Activated CD4-positive, alpha-beta T cell treated with anti-CD3 and anti-CD28 coated beads, Interleukin-2, amount 10 ng/mL, durations not matched to agents 24 days and 14 days (primary cell): ENCODE measurements at regions not wholly inside any gene's neighbourhood (a gene's known extent, or its start where the extent isn't known, plus 50 kb on each side); places are given as distances from the start of the nearest gene placed in this dataset.

Source experiments
- DNase-seq: peaks from one replicate; pipeline ENCODE4 v3.0.0; 2022
- H3K27ac Mint-ChIP-seq: one replicate; pipeline ENCODE4 v1.8.0; 2022; ENCODE audit warnings: mild to moderate bottlenecking, mixed read lengths
- H3K27me3 Mint-ChIP-seq: one replicate; pipeline ENCODE4 v1.8.0; 2022; ENCODE audit warnings: mixed read lengths
- H3K36me3 Mint-ChIP-seq: one replicate; pipeline ENCODE4 v1.8.0; 2022; ENCODE audit warnings: low read depth, mild to moderate bottlenecking, mixed read lengths
- H3K4me1 Mint-ChIP-seq: one replicate; pipeline ENCODE4 v1.8.0; 2021; ENCODE audit warnings: mixed read lengths
- H3K4me3 Mint-ChIP-seq: one replicate; pipeline ENCODE4 v1.8.0; 2022; ENCODE audit warnings: mild to moderate bottlenecking, moderate library complexity, mixed read lengths
- H3K9me3 Mint-ChIP-seq: one replicate; pipeline ENCODE4 v1.8.0; 2021; ENCODE audit warnings: mixed read lengths
- intact Hi-C: fragments of 100-400 bp; cut with micrococcal nuclease; formaldehyde crosslinking; loops from one replicate; pipeline ENCODE4 v1.15.1; 2023

DNA sequence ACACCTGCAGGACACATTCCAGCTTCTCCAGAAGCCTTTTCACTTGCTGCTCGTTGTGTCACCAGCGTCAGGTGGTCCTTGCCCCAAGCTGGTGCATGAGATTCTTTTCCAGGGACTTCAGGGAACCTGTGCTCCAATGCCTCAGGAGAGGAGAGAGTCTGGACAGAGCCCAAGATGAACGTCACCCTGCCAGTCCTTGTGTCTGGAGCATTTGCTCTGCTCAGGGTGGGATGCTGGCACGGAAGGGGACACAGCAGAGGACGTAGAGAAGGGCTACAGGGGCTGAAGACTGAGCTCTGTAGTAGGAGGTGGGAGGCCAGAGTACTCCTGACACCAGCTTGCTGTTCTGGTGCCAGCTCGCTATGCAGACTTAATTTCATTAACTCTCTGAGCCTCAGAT is 262.1 kb downstream of the XXYLT1 start:
- no peaks in the 10 kb centered on the region for H3K4me1 Mint-ChIP-seq
- DNase-seq: no peak
- no peaks in the 10 kb centered on the region for H3K9me3 Mint-ChIP-seq
- H3K27me3 Mint-ChIP-seq: peaks cover 4% of the 10 kb centered on the region
- H3K36me3 Mint-ChIP-seq: no peaks in the 10 kb centered on the region
- no peak overlapping the region for H3K4me3 Mint-ChIP-seq
- intact Hi-C loops: no loop called here
- no peak overlapping the region for H3K27ac Mint-ChIP-seq

DNA sequence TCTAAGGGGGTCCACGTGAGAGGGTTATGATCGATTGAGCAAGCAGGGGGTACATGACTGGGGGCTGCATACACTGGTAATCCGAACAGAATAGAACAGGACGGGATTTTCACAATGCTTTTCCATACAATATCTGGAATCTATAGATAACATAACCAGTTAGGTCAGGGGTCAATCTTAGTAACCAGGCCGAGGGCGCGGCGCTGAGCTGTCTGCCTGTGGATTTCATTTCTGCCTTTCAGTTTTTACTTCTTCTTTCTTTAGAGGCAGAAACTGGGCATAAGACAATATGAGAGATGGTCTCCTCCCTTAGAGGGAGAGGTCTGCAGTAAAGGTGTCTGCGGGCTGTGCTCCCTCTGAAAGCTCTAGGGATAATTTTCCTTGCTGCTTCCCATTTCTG is 261.3 kb downstream of the XXYLT1 start:
- no peak overlapping the region for H3K27ac Mint-ChIP-seq
- no peak for DNase-seq
- no peaks in the 10 kb centered on the region for H3K4me1 Mint-ChIP-seq
- no peaks in the 10 kb centered on the region for H3K36me3 Mint-ChIP-seq
- no peak overlapping the region for H3K4me3 Mint-ChIP-seq
- H3K9me3 Mint-ChIP-seq: no peaks in the 10 kb centered on the region
- intact Hi-C loops: no loop called here
- H3K27me3 Mint-ChIP-seq: peaks cover 4% of the 10 kb centered on the region

DNA sequence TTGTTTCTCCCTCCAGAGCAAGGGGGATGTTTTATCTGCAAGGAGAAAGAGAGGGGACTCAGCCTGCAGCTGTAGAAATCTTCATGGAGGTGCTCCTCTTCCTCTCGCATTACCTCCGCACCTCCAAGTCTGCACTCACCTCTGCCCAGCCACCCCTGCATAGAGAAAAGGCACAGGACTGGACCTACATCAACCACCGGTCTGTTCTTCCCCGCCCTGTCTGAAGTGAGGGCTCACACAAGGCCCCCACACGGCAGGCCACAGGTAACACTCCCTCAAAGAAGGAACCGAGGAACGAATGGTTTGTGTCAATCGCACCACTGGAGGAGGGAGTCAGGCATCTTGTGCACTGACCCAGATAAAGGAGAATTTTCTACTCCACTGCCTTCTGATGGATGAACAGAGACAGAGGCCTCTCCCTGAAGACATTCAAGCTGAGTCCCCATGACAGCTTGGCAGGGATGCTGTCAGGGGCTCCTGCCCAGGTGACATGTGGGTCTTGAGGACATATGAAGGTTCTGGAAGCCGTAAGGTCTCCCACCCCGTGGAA is 260.3 kb downstream of the XXYLT1 start:
- Mint-ChIP-seq H3K36me3 (no peaks in the 10 kb centered on the region), H3K4me3 (no peak overlapping the region), H3K4me1 (peaks cover 4% of the 10 kb centered on the region), H3K9me3 (no peaks in the 10 kb centered on the region), H3K27me3 (peaks cover 8% of the 10 kb centered on the region), H3K27ac (no peak overlapping the region)
- no peak for DNase-seq
- intact Hi-C loops: no loop called here

DNA sequence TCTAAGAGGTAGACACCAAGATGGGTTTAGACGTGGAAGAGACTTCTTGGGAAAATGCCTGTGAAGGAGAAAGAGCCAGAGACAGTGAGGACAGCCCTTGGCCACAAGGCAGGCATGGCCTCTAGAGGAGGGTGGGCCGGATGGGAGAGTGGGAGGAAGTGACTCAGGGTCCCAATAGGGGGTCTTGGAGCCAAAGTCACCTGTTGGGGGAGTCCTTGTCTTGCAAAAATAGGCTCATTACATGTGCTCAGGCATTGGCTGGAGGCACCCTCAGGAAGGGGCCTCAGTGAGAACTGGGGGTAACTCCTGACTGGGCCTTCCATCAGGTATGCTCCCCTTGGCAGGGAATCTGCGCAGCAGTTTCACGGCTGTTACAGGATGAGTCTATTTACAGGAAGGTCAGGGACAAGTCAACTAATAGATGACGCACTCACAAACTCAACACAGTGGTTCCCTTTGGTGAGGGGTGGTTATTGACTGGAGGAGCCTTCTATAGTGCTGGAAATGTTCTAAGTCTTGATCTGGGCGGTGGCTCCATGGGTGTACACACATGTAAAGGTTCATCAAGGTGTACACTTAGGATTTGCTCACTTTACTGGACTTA is 259.6 kb downstream of the XXYLT1 start:
- intact Hi-C loops: no loop called here
- no peak for DNase-seq
- Mint-ChIP-seq H3K27me3 (peaks cover 13% of the 10 kb centered on the region), H3K4me1 (peaks cover 4% of the 10 kb centered on the region), H3K4me3 (no peak overlapping the region), H3K27ac (no peak overlapping the region), H3K36me3 (no peaks in the 10 kb centered on the region), H3K9me3 (no peaks in the 10 kb centered on the region)

DNA sequence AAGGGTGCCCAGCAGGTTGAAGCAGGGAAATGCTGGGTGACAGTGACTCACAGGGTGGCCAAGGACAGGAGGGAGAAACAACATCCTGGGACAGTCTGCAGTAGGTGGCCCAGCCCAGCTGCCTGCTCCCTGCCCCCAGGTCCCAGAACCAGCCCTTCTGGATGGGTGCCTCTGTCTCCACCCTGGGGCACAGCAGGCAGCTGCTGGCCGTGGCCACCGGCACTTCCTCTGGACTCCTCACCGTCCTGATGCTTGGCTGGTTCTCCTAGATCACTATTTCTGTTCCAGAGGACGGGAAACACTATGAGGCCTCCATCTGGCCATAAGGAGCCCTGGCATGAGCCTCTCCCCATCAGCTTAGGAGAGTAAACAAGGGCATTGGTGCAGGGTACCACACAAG is 258.9 kb downstream of the XXYLT1 start:
- H3K4me1 Mint-ChIP-seq: peaks cover 4% of the 10 kb centered on the region
- intact Hi-C loops: no loop called here
- peaks cover 14% of the 10 kb centered on the region for H3K27me3 Mint-ChIP-seq
- no peak overlapping the region for H3K27ac Mint-ChIP-seq
- no peak for DNase-seq
- H3K9me3 Mint-ChIP-seq: no peaks in the 10 kb centered on the region
- H3K36me3 Mint-ChIP-seq: no peaks in the 10 kb centered on the region
- H3K4me3 Mint-ChIP-seq: no peak overlapping the region

DNA sequence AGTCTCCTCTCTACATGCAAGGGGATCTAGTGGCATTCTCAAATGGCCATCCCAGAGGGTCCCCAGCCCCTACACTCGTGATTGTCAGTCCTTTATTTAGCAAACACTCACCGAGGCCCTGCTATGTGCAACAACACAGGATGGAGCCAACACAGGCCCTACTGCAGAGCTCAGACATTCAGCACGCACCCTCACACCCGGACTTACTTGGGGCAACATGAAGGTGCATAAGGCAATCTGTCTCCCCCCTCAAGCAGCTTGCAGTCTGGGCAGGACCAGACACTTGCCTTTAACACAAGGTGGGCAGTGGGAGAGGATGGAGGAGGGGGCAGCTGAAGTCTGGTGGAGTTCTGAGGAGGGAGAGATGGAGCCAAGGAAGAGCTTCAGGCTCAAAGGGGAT is 258.4 kb downstream of the XXYLT1 start:
- intact Hi-C loops: no loop called here
- DNase-seq: no peak
- peaks cover 16% of the 10 kb centered on the region for H3K27me3 Mint-ChIP-seq
- H3K36me3 Mint-ChIP-seq: no peaks in the 10 kb centered on the region
- H3K4me1 Mint-ChIP-seq: peaks cover 4% of the 10 kb centered on the region
- H3K4me3 Mint-ChIP-seq: no peak overlapping the region
- no peaks in the 10 kb centered on the region for H3K9me3 Mint-ChIP-seq
- no peak overlapping the region for H3K27ac Mint-ChIP-seq

DNA sequence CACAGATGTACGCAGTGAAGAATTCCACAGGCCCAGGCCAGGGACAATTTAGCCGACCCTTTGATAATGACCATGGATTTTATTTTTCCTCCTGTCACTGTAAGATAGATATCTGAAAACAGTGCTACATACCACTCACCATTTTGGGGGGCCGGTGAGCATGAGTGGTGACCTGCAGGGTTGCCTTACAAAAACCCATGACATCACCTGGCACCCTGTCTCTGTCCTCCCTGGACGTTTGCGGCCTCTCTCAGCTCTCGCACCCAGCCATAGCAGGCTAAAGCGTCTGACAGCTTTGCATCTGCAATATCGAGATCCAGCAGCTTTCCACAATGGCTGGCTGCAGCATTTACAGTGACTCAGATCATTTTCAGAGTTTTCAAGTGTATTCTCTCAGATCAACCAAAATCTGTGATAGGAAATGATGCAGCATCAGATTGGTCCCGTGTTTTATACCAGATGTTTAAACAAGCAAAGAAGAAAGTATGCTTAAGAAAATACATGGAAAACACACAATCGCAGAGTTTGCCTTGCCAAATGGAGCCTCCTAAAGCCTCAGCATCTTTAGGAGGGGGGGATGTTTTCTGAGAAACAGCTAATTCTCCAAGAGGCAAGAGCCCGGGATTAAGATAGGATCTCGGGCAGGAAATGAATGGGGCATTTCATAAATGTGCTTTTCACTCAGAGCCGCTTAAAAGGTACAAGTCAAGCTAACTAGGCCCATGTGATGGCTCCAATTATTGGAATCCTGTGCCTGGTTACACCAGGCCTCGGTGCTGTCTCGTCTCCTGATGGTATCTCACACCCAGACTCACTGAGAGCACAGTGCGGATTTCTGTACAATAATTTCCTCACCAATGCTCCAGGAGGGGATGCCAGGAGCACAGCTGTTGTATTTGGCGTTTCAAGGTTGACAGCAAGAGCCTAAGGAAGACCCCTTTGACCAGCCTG is 257.3 kb downstream of the XXYLT1 start:
- Mint-ChIP-seq H3K27me3 (peaks cover 19% of the 10 kb centered on the region), H3K4me1 (peaks cover 4% of the 10 kb centered on the region), H3K4me3 (no peak overlapping the region), H3K36me3 (no peaks in the 10 kb centered on the region), H3K27ac (no peak overlapping the region), H3K9me3 (no peaks in the 10 kb centered on the region)
- intact Hi-C loops: no loop called here
- DNase-seq: no peak

DNA sequence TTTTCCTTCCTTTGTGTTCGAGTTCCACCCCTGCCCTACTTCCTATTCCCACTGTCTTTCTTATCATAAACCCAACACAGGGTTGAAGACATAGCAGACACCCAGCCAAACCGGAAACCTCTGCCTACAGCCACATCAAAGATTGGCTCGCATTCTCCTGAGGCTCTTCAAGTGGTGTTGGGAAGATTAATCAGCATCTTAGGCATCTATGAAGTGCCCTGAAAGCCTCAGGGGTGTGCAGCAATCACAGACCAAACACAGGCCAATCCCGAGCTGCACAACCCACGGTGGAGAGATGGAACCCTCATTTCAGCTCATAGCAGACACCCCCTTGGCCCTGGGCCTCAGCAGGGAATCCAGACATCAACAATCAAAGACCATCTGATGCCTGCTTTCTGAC is 255.9 kb downstream of the XXYLT1 start:
- H3K9me3 Mint-ChIP-seq: no peaks in the 10 kb centered on the region
- no peak overlapping the region for H3K4me3 Mint-ChIP-seq
- no peak overlapping the region for H3K27ac Mint-ChIP-seq
- peaks cover 22% of the 10 kb centered on the region for H3K27me3 Mint-ChIP-seq
- peaks cover 4% of the 10 kb centered on the region for H3K4me1 Mint-ChIP-seq
- intact Hi-C loops: no loop called here
- DNase-seq: no peak
- H3K36me3 Mint-ChIP-seq: no peaks in the 10 kb centered on the region

DNA sequence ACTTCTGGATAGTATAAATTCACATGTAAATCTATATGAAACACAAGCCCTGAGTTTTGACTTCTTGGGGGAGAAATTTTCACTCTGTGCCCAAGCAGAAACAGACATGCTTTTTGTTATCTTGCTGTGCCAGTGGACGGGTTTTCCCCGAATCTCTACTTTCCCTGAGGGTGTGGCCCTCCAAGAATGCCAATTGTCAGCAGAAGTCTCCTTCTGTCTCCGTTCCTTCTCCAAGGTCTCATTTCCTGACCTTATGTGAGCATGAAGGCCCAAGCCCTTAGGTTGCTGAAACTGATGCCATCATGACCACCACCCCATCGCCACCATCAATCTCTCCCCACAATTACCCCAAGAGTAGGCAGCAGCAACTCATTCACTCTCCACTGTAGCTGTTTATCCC is 253.8 kb downstream of the XXYLT1 start:
- DNase-seq: no peak
- Mint-ChIP-seq H3K9me3 (no peaks in the 10 kb centered on the region), H3K27ac (no peak overlapping the region), H3K27me3 (peaks cover 32% of the 10 kb centered on the region), H3K36me3 (no peaks in the 10 kb centered on the region), H3K4me3 (no peak overlapping the region), H3K4me1 (peaks cover 4% of the 10 kb centered on the region)
- intact Hi-C loops: no loop called here
